ENCODE measurements at regions not wholly inside any gene's neighbourhood (a gene's known extent, or its start where the extent isn't known, plus 50 kb on each side); places are given as distances from the start of the nearest gene placed in this dataset.

DNA sequence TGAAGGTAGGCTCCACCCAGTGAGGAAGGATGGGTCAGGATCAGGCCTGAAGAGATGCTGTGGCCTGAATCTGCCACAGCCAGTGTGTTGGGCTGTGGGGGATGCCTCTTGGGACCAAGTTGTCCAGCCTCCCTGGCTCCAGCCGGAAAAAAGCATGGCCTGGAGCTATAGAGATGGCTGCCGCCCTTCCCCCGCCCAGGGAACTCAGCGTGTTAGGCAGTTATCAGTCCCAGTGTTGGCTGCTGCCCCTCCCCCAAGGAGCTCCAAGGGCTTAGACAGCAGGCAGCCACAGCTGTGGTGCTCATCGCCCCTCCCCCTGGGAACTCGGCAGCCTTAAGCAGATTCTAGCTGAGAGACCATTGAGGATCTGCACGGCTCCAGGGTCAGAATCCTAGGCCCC lies 158.0 kb downstream of the CAPZA3 start:
- TF ChIP-seq, protein P1, sequence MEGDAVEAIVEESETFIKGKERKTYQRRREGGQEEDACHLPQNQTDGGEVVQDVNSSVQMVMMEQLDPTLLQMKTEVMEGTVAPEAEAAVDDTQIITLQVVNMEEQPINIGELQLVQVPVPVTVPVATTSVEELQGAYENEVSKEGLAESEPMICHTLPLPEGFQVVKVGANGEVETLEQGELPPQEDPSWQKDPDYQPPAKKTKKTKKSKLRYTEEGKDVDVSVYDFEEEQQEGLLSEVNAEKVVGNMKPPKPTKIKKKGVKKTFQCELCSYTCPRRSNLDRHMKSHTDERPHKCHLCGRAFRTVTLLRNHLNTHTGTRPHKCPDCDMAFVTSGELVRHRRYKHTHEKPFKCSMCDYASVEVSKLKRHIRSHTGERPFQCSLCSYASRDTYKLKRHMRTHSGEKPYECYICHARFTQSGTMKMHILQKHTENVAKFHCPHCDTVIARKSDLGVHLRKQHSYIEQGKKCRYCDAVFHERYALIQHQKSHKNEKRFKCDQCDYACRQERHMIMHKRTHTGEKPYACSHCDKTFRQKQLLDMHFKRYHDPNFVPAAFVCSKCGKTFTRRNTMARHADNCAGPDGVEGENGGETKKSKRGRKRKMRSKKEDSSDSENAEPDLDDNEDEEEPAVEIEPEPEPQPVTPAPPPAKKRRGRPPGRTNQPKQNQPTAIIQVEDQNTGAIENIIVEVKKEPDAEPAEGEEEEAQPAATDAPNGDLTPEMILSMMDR (IDR thresholded peaks at IDR 0.05), result no peak
- TF ChIP-seq POLR2A (IDR thresholded peaks at IDR 0.05), result no peak

Measured in sigmoid colon (tissue), 3 donors.